ENCODE measurements at regions not wholly inside any gene's neighbourhood (a gene's known extent, or its start where the extent isn't known, plus 50 kb on each side); places are given as distances from the start of the nearest gene placed in this dataset.

DNA sequence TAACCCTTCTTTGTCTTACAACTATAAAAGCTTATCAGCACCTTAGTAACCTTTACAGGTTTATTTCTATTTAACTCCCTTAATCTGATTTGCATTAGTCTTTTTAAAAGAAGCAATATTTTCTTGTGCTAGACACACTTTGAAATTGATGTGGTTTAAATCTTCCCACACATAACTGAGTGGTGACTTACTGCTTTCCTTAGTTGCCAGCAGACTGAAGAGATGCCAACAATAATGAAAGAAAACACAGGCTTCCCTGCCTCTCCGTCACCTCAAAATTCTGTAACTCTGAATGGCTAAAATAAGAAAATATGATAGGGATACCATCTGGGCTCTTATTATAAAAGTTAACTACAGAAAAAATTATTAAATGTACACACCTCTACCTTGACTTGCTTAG is 196.8 kb downstream of the PTBP2 start:
- H3K27me3 ChIP-seq (ENCODE audit: insufficient read depth, low read length): no peaks in the 10 kb centered on the region
- no peak overlapping the region for H2BK120ac ChIP-seq (ENCODE audit: low read depth, low read length, poor library complexity, severe bottlenecking)
- Mint-ChIP-seq H3K4me1 (no peaks in the 10 kb centered on the region), H3K27ac (no peak overlapping the region), H3K9me3 (peaks cover 6 to 10% of the 10 kb centered on the region in 2 experiments), H3K27me3 (ENCODE audit: low read depth) (no peaks in the 10 kb centered on the region), H3K4me3 (no peak overlapping the region), H3K36me3 (ENCODE audit: insufficient read depth in 1 of 3, low read depth in 3 of 3) (peaks cover 0 to 7% (median 1%) of the 10 kb centered on the region in 3 experiments; a peak in 3 of 7 replicates)
- H2BK15ac ChIP-seq (ENCODE audit: low read depth, low read length): no peak overlapping the region
- no peak overlapping the region for H4K91ac ChIP-seq (ENCODE audit: insufficient read length, low read depth, low read length)
- no peak overlapping the region for H3K18ac ChIP-seq (ENCODE audit: insufficient read length, low read depth, low read length)
- no peaks in the 10 kb centered on the region for H4K20me1 ChIP-seq (ENCODE audit: control insufficient read depth, insufficient read depth, insufficient read length)
- no peak overlapping the region for H4K5ac ChIP-seq (ENCODE audit: insufficient read length, low read depth, low read length)
- no peaks in the 10 kb centered on the region for H3K79me1 ChIP-seq (ENCODE audit: insufficient read depth, low read depth, low read length, poor library complexity, severe bottlenecking)
- TF ChIP-seq, protein P1, sequence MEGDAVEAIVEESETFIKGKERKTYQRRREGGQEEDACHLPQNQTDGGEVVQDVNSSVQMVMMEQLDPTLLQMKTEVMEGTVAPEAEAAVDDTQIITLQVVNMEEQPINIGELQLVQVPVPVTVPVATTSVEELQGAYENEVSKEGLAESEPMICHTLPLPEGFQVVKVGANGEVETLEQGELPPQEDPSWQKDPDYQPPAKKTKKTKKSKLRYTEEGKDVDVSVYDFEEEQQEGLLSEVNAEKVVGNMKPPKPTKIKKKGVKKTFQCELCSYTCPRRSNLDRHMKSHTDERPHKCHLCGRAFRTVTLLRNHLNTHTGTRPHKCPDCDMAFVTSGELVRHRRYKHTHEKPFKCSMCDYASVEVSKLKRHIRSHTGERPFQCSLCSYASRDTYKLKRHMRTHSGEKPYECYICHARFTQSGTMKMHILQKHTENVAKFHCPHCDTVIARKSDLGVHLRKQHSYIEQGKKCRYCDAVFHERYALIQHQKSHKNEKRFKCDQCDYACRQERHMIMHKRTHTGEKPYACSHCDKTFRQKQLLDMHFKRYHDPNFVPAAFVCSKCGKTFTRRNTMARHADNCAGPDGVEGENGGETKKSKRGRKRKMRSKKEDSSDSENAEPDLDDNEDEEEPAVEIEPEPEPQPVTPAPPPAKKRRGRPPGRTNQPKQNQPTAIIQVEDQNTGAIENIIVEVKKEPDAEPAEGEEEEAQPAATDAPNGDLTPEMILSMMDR (conservative IDR thresholded peaks at IDR 0.05): no peak
- H3K4ac ChIP-seq (ENCODE audit: low read depth, low read length): no peak overlapping the region
- no peak overlapping the region for H2AFZ ChIP-seq (ENCODE audit: low read length)
- no peak overlapping the region for H3K23ac ChIP-seq (ENCODE audit: insufficient read length, low read depth, low read length)
- DNase-seq: no peak
- no peak overlapping the region for H2BK12ac ChIP-seq (ENCODE audit: insufficient read length, low read depth, low read length)
- H2BK20ac ChIP-seq (ENCODE audit: low read depth, low read length, poor library complexity, severe bottlenecking): no peak overlapping the region
- no peak overlapping the region for H3K9ac ChIP-seq (ENCODE audit: extremely low read depth, insufficient read length, low read length)
- WGBS (ENCODE audit: extremely low coverage, insufficient read length, low lambda C conversion rate): no CpG with 5 or more reads among the region's 1 CpG
- H3K23me2 ChIP-seq (ENCODE audit: insufficient read length, low read depth, low read length, poor library complexity, severe bottlenecking): no peaks in the 10 kb centered on the region
- no peak overlapping the region for H2AK5ac ChIP-seq (ENCODE audit: insufficient read length, low read length)
- no peak overlapping the region for H4K8ac ChIP-seq (replicated peaks; ENCODE audit: insufficient read length, low read depth, low read length)
- no peak overlapping the region for H3K56ac ChIP-seq (ENCODE audit: insufficient read length, low read depth, low read length)
- H3T11ph ChIP-seq (ENCODE audit: low read length): no peak overlapping the region
- no peak overlapping the region for H2BK5ac ChIP-seq (ENCODE audit: insufficient read length, low read length)
- H3K79me2 ChIP-seq (ENCODE audit: insufficient read depth, low read length): no peaks in the 10 kb centered on the region
- no peak overlapping the region for H3K14ac ChIP-seq (ENCODE audit: insufficient read depth, low read length)
- no peaks in the 10 kb centered on the region for H3K4me1 ChIP-seq (ENCODE audit: insufficient read depth, low read length)
- no peak overlapping the region for H3K4me2 ChIP-seq (ENCODE audit: insufficient read depth, insufficient read length, low read length)
- no peak overlapping the region for H3K27ac ChIP-seq (ENCODE audit: insufficient read length, low read depth, low read length)
- no peaks in the 10 kb centered on the region for H3K9me3 ChIP-seq (ENCODE audit: control insufficient read depth, low read depth, low read length)

Measured in H9 (cell line).